ENCODE measurements at regions not wholly inside any gene's neighbourhood (a gene's known extent, or its start where the extent isn't known, plus 50 kb on each side); places are given as distances from the start of the nearest gene placed in this dataset.
"Not testable (repeated sequence)": the region's sequence is repeated elsewhere in the genome, so short reads cannot be mapped to it uniquely, and the experiment has no call there.

DNA sequence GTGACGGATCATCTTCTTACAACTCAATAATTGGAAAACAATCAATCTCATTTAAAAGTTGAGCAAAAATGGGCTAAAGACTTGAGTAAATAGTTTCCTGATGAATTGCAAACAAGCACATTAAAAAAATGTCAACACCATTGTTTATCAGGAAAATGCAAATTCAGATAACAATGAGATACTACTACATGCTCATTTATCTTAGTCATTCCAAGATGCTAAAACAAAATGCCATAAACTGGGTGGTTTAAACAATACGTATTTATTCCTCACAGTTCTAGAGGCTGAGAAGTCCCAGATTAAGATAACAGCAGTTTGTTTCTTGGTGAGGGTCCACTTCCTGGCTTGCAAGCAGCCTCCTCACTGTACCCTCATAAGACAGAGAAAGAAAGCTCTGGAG lies 359.6 kb downstream of the NR4A2 start:
- Histone ChIP-seq H3K9me3 (ENCODE audit: insufficient read depth, low read depth, low read length) (no peaks in the 10 kb centered on the region), H3K4me3 (ENCODE audit: low read length) (no peak overlapping the region), H3K9ac (ENCODE audit: low read depth, low read length) (no peak overlapping the region), H3K27me3 (ENCODE audit: insufficient read depth, low read length) (no peaks in the 10 kb centered on the region), H3K4me1 (ENCODE audit: insufficient read depth, low read length) (peaks cover 20% of the 10 kb centered on the region), H3K36me3 (ENCODE audit: insufficient read depth, low read length) (no peaks in the 10 kb centered on the region), H3K27ac (ENCODE audit: low read depth, low read length) (no peak overlapping the region)
- 70% methylated on average over 1 of the region's 2 CpGs for WGBS

DNA sequence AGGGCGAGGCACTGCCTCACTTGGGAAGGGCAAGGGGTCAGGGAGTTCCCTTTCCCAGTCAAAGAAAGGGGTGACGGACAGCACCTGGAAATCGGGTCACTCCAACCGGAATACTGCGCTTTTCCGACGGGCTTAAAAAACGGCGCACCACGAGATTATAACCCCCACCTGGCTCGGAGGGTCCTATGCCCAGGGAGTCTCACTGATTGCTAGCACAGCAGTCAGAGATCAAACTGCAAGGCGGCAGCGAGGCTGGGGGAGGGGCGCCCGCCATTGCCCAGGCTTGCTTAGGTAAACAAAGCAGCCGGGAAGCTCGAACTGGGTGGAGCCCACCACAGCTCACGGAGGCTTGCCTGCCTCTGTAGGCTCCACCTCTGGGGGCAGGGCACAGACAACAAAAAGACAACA lies 366.5 kb downstream of the NR4A2 start:
- not testable (repeated sequence) for H3K4me1 ChIP-seq (ENCODE audit: insufficient read depth, low read length); H3K27me3 ChIP-seq (ENCODE audit: insufficient read depth, low read length); H3K9me3 ChIP-seq (ENCODE audit: insufficient read depth, low read depth, low read length); H3K27ac ChIP-seq (ENCODE audit: low read depth, low read length); H3K36me3 ChIP-seq (ENCODE audit: insufficient read depth, low read length)
- Histone ChIP-seq H3K4me3 (ENCODE audit: low read length) (peak overlapping the region; percentile 38), H3K9ac (ENCODE audit: low read depth, low read length) (peak overlapping the region; percentile 65)
- 59% methylated on average over 18 of the region's 18 CpGs for WGBS

DNA sequence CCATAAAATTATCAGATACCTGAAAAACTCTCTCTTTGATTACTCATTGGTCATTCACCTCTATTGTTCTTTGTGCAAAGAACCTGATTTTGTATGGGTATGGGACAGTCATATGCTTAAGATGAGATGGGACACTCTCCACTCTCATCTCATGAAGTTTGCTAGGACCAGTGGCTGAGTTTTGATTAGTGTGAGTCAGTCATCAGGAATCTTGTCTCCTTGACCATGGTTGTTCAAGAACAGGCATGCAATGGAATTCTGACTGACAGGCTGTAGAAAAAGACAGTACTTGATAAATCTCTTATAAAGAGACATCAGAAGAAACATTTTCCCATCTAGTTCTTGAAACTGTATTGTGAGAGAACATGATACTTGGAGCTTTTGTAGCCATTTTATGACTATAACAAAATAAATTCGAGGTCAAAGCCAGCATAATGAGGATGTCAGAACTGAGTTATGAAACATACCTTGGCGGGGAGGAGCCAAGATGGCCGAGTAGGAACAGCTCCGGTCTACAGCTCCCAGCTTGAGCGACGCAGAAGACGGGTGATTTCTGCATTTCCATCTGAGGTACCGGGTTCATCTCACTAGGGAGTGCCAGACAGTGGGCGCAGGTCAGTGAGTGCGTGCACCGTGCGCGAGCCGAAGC lies 367.0 kb downstream of the NR4A2 start:
- 91% methylated on average over 13 of the region's 14 CpGs for WGBS
- Histone ChIP-seq H3K27me3 (ENCODE audit: insufficient read depth, low read length) (no peaks in the 10 kb centered on the region), H3K27ac (ENCODE audit: low read depth, low read length) (no peak overlapping the region), H3K9ac (ENCODE audit: low read depth, low read length) (peak overlapping the region; percentile 65), H3K36me3 (ENCODE audit: insufficient read depth, low read length) (no peaks in the 10 kb centered on the region), H3K9me3 (ENCODE audit: insufficient read depth, low read depth, low read length) (no peaks in the 10 kb centered on the region), H3K4me1 (ENCODE audit: insufficient read depth, low read length) (no peaks in the 10 kb centered on the region), H3K4me3 (ENCODE audit: low read length) (peak overlapping the region; percentile 38)

DNA sequence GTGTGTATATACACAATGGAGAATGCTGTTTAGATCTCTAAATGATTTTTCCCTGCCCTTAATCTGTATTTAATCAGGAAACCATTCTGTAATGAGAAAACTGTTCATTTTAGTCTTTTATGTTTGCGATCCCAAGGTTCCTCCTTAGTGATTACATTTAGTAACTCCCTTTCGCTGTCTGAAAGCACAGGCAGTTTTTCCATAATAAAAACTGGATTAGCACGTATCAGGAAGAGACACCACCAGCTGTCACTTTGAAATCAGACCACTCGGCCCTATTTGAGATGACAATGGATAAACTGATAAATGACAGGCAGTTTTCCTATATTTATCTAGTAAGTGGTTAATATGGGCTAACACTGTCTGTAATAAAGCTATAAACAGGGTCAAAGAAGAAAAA lies 370.9 kb downstream of the NR4A2 start:
- H3K27ac ChIP-seq (ENCODE audit: low read depth, low read length), result no peak overlapping the region
- H3K36me3 ChIP-seq (ENCODE audit: insufficient read depth, low read length), result no peaks in the 10 kb centered on the region
- no peaks in the 10 kb centered on the region for H3K9me3 ChIP-seq (ENCODE audit: insufficient read depth, low read depth, low read length)
- no peak overlapping the region for H3K4me3 ChIP-seq (ENCODE audit: low read length)
- H3K4me1 ChIP-seq (ENCODE audit: insufficient read depth, low read length), result no peaks in the 10 kb centered on the region
- WGBS, result 87% methylated on average over 4 of the region's 4 CpGs
- H3K9ac ChIP-seq (ENCODE audit: low read depth, low read length), result no peak overlapping the region
- no peaks in the 10 kb centered on the region for H3K27me3 ChIP-seq (ENCODE audit: insufficient read depth, low read length)

DNA sequence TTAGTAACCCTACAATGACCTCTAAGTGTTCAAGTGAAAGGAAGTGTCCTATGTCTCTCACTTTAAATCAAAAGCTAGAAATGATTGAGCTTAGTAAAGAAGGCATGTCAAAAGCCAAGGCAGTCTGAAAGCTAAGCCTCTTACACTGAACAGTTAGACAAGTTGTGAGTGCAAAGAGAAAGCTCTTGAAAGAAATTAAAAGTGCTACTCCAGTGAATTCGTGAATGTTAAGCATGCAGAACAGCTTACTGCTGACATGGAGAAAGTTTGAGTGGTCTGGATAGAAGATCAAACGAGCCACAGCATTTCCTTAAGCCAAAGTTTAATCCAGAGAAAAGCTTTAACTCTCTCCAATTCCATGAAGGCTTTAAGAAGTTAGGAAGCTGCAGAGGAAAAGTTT lies 373.7 kb downstream of the NR4A2 start:
- Histone ChIP-seq H3K9me3 (ENCODE audit: insufficient read depth, low read depth, low read length) (no peaks in the 10 kb centered on the region), H3K27me3 (ENCODE audit: insufficient read depth, low read length) (no peaks in the 10 kb centered on the region), H3K4me1 (ENCODE audit: insufficient read depth, low read length) (peaks cover 3% of the 10 kb centered on the region; the same call in 1 of the 2 replicates), H3K27ac (ENCODE audit: low read depth, low read length) (no peak overlapping the region), H3K9ac (ENCODE audit: low read depth, low read length) (no peak overlapping the region), H3K36me3 (ENCODE audit: insufficient read depth, low read length) (no peaks in the 10 kb centered on the region), H3K4me3 (ENCODE audit: low read length) (no peak overlapping the region)
- WGBS, result 90% methylated on average over 2 of the region's 2 CpGs

DNA sequence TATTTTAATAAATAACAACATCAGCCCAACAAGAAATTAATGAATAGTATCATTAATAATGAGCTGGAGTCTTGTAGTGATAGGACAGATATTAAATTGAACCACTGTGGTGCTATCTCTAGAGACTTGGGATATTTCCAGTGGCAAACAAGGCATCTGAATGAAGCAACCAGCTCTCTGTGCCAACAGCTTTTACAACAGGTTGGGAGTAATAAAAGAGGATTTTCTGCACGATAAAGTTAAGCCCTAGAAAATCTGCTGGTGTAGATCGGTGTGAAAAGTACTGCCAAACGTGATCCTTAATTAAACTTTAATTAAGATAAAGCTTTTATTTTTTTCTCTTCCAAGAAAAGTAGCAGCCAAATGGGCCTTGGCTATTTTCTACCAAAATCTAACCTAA lies 385.5 kb downstream of the NR4A2 start:
- H3K9ac ChIP-seq (ENCODE audit: low read depth, low read length), result no peak overlapping the region
- H3K27ac ChIP-seq (ENCODE audit: low read depth, low read length), result no peak overlapping the region
- no peak overlapping the region for H3K4me3 ChIP-seq (ENCODE audit: low read length)
- no peaks in the 10 kb centered on the region for H3K36me3 ChIP-seq (ENCODE audit: insufficient read depth, low read length)
- H3K9me3 ChIP-seq (ENCODE audit: insufficient read depth, low read depth, low read length), result no peaks in the 10 kb centered on the region
- H3K27me3 ChIP-seq (ENCODE audit: insufficient read depth, low read length), result no peaks in the 10 kb centered on the region
- 84% methylated on average over 3 of the region's 3 CpGs for WGBS
- 0 out of 2 replicates have a peak, but pooled peaks cover 4% of the 10 kb centered on the region for H3K4me1 ChIP-seq (ENCODE audit: insufficient read depth, low read length)

- no CpG with 5 or more reads among the region's 1 CpG for WGBS
- Histone ChIP-seq H3K9ac (ENCODE audit: low read depth, low read length) (no peak overlapping the region), H3K27me3 (ENCODE audit: insufficient read depth, low read length) (no peaks in the 10 kb centered on the region), H3K4me3 (ENCODE audit: low read length) (no peak overlapping the region), H3K4me1 (ENCODE audit: insufficient read depth, low read length) (0 out of 2 replicates have a peak, but pooled peaks cover 4% of the 10 kb centered on the region), H3K27ac (ENCODE audit: low read depth, low read length) (no peak overlapping the region), H3K36me3 (ENCODE audit: insufficient read depth, low read length) (no peaks in the 10 kb centered on the region), H3K9me3 (ENCODE audit: insufficient read depth, low read depth, low read length) (no peaks in the 10 kb centered on the region)
Observed at GRCh38 chr2:155944218-155944617, 388.3 kb downstream of the NR4A2 start.

GRCh38 chr2:155930312-155930711 lies 402.2 kb downstream of the NR4A2 start:
- H3K27me3 ChIP-seq (ENCODE audit: insufficient read depth, low read length), result no peaks in the 10 kb centered on the region
- H3K4me1 ChIP-seq (ENCODE audit: insufficient read depth, low read length), result peaks cover 12% of the 10 kb centered on the region; the same call in 1 of the 2 replicates
- no peaks in the 10 kb centered on the region for H3K36me3 ChIP-seq (ENCODE audit: insufficient read depth, low read length)
- WGBS, result 100% methylated on average over 1 of the region's 1 CpG
- H3K9me3 ChIP-seq (ENCODE audit: insufficient read depth, low read depth, low read length), result no peaks in the 10 kb centered on the region
- no peak overlapping the region for H3K27ac ChIP-seq (ENCODE audit: low read depth, low read length)
- no peak overlapping the region for H3K9ac ChIP-seq (ENCODE audit: low read depth, low read length)
- H3K4me3 ChIP-seq (ENCODE audit: low read length), result no peak overlapping the region

GRCh38 chr2:155917380-155917779 lies 415.1 kb downstream of the NR4A2 start:
- Histone ChIP-seq H3K9ac (ENCODE audit: low read depth, low read length) (no peak overlapping the region), H3K4me1 (ENCODE audit: insufficient read depth, low read length) (no peaks in the 10 kb centered on the region), H3K4me3 (ENCODE audit: low read length) (no peak overlapping the region), H3K27ac (ENCODE audit: low read depth, low read length) (no peak overlapping the region), H3K27me3 (ENCODE audit: insufficient read depth, low read length) (no peaks in the 10 kb centered on the region), H3K9me3 (ENCODE audit: insufficient read depth, low read depth, low read length) (no peaks in the 10 kb centered on the region), H3K36me3 (ENCODE audit: insufficient read depth, low read length) (no peaks in the 10 kb centered on the region)
- WGBS, result no CpG with 5 or more reads among the region's 1 CpG

DNA sequence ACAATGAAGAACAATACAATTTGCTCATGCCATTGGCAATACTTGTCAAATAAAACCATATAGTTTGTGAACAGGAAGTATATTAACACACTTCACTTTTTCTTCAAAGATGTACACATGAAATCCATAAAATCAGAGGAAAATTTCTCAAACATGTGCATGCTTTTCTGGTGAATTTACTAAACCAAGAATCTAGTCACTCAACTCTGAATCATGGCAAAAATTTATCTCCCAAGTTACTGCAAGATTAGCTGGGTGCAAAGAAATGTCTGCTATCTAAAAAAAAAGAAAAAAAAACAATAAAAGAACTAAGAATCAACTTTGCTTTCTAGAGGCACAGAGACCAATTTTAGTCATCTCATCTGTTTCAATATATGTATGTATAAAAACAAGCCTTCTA lies 419.2 kb downstream of the NR4A2 start:
- Histone ChIP-seq H3K4me1 (ENCODE audit: insufficient read depth, low read length) (peaks cover 8% of the 10 kb centered on the region), H3K36me3 (ENCODE audit: insufficient read depth, low read length) (no peaks in the 10 kb centered on the region), H3K27me3 (ENCODE audit: insufficient read depth, low read length) (no peaks in the 10 kb centered on the region), H3K9me3 (ENCODE audit: insufficient read depth, low read depth, low read length) (no peaks in the 10 kb centered on the region), H3K4me3 (ENCODE audit: low read length) (no peak overlapping the region), H3K27ac (ENCODE audit: low read depth, low read length) (no peak overlapping the region), H3K9ac (ENCODE audit: low read depth, low read length) (no peak overlapping the region)

DNA sequence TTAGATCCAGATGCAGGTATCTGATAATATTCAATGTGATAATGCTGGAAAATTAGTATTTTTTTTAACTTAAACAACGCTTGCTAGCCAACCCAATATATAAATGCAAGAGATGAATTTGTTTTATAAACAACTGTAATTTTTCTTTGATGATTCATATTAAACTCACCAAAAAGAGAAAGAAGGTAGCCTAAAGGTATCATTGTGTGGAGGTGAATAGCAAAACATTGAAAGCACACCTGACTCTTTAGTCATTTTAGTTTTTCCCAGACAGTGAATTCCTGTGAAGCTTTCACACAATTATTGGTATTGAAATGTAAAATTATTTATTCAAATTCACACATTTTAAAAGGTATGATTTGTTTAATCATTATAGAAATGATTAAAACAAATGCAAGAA lies 424.0 kb downstream of the NR4A2 start:
- Histone ChIP-seq H3K9me3 (ENCODE audit: insufficient read depth, low read depth, low read length) (no peaks in the 10 kb centered on the region), H3K9ac (ENCODE audit: low read depth, low read length) (no peak overlapping the region), H3K27ac (ENCODE audit: low read depth, low read length) (no peak overlapping the region), H3K4me1 (ENCODE audit: insufficient read depth, low read length) (peaks cover 46% of the 10 kb centered on the region), H3K36me3 (ENCODE audit: insufficient read depth, low read length) (no peaks in the 10 kb centered on the region), H3K4me3 (ENCODE audit: low read length) (no peak overlapping the region), H3K27me3 (ENCODE audit: insufficient read depth, low read length) (no peaks in the 10 kb centered on the region)
- WGBS, result no CpG with 5 or more reads among the region's 1 CpG

DNA sequence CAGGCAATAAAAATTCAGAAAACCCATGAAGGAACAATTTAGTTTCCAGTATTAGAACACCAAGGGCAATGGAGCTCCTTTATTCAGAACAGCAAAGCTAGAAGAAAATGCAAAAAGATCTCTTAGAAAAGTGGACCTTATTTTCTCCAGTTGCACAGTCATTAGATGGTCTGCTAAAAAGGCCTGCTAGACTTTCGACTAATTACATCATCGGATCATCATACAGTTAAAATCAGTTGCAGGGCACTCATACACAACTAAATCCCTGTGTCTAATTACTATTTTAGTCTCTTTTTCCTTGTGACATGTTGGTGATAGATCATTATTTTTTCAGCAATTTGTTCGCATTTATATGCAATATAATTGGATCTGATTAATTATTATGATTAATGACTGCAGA lies 425.3 kb downstream of the NR4A2 start:
- WGBS, result 93% methylated on average over 2 of the region's 3 CpGs
- no peaks in the 10 kb centered on the region for H3K36me3 ChIP-seq (ENCODE audit: insufficient read depth, low read length)
- H3K27me3 ChIP-seq (ENCODE audit: insufficient read depth, low read length), result no peaks in the 10 kb centered on the region
- H3K4me1 ChIP-seq (ENCODE audit: insufficient read depth, low read length), result peaks cover 46% of the 10 kb centered on the region
- no peak overlapping the region for H3K9ac ChIP-seq (ENCODE audit: low read depth, low read length)
- no peak overlapping the region for H3K27ac ChIP-seq (ENCODE audit: low read depth, low read length)
- no peaks in the 10 kb centered on the region for H3K9me3 ChIP-seq (ENCODE audit: insufficient read depth, low read depth, low read length)
- no peak overlapping the region for H3K4me3 ChIP-seq (ENCODE audit: low read length)

Measured in HUES64 (cell line).